K562 (cell line): ENCODE measurements at regions not wholly inside any gene's neighbourhood (a gene's known extent, or its start where the extent isn't known, plus 50 kb on each side); places are given as distances from the start of the nearest gene placed in this dataset.

Source experiments
- ATAC-seq: fragments of 200-7000 bp; cut with Tn5 transposase; 3 replicates; pipeline ENCODE4 v1.9.1; 2020; ENCODE audit warnings: moderate library complexity
- BruUV-seq: library from RNA; stranded (reverse); fragments of 400-500 nt; replicated peaks from 2 replicates; lab custom pipeline; 2021; lab: Mats Ljungman, UMichigan
- CTCF ChIA-PET: fragments of 300-600 bp; formaldehyde crosslinking; extraction: SDS; loops from one replicate; lab custom pipeline; 2021; ENCODE audit warnings: low intra/inter-chr PET ratio; lab: Yijun Ruan, JAX
- POLR2A ChIA-PET: fragments of 300-600, 350-650 bp; sonication (Branson Sonifier 250); formaldehyde crosslinking; extraction: SDS; loops from one replicate; lab custom pipeline; 2021; ENCODE audit warnings: antibody characterized with exemption, inconsistent platforms; lab: Yijun Ruan, JAX
- DNase-seq, 4 experiments: peaks; one replicate each; pipeline versions ENCODE4 v3.0.0 to v3.0.0-alpha.2; 2011 to 2018; ENCODE audit warnings: low spot score in 3 of 4, mixed read lengths in 3 of 4; ENCODE audit errors: extremely low read depth in 1 of 4
- FAIRE-seq: peaks from 2 replicates; lab custom pipeline; 2011; peaks lifted over from hg19 to GRCh38; lab: Jason Lieb, UNC
- H2AFZ ChIP-seq: 2 replicates; pipeline ENCODE4 v1.6.0; 2011; ENCODE audit warnings: low read depth, low read length, control low read depth, inconsistent platforms
- H3K27ac ChIP-seq: fragments of 200-600 bp; 3 replicates; pipeline ENCODE4 v1.8.0; 2011; ENCODE audit warnings: low read depth, mild to moderate bottlenecking, control low read depth, inconsistent platforms, low read length, moderate library complexity, mixed read lengths; ENCODE audit errors: extremely low read depth
- H3K27me3 ChIP-seq, 2 experiments: fragments of 300-600 bp in 1 of 2; 2 replicates in 1 of 2; 3 replicates in 1 of 2; pipeline versions ENCODE4 v1.6.0 to v1.8.0; 2011; ENCODE audit warnings: inconsistent platforms in 2 of 2, low read length in 2 of 2, mild to moderate bottlenecking in 1 of 2, mixed read lengths in 1 of 2, moderate library complexity in 1 of 2; ENCODE audit not compliant: control insufficient read depth in 2 of 2, insufficient read depth in 2 of 2
- H3K36me3 ChIP-seq: fragments of 300-600 bp; 3 replicates; pipeline ENCODE4 v1.8.0; 2011; ENCODE audit warnings: mild to moderate bottlenecking, low read length, inconsistent platforms; ENCODE audit not compliant: control insufficient read depth, insufficient read depth
- H3K4me1 ChIP-seq, 2 experiments: fragments of 200-600 bp in 1 of 2; replicated peaks in 1 of 2; 2 replicates in 1 of 2; 3 replicates in 1 of 2; pipeline versions ENCODE4 v1.5.1 to v1.8.0; 2011; ENCODE audit warnings: inconsistent platforms in 2 of 2, low read length in 2 of 2, mild to moderate bottlenecking in 1 of 2, mixed read lengths in 1 of 2, moderate library complexity in 1 of 2; ENCODE audit not compliant: control insufficient read depth in 2 of 2, insufficient read depth in 2 of 2
- H3K4me2 ChIP-seq: 2 replicates; pipeline ENCODE4 v1.6.1; 2011; ENCODE audit warnings: low read length, control low read depth, inconsistent platforms, mixed read lengths; ENCODE audit not compliant: insufficient read depth
- H3K4me3 ChIP-seq: fragments of 200-600 bp; sonication (generic), shearing (Covaris generic); 2 replicates; pipeline ENCODE4 v1.5.1; 2016; ENCODE audit warnings: control low read depth, inconsistent platforms
- H3K79me2 ChIP-seq: fragments of 200-600 bp; 3 replicates; pipeline ENCODE4 v1.8.0; 2011; ENCODE audit warnings: low read length, inconsistent platforms; ENCODE audit not compliant: control insufficient read depth, insufficient read depth
- H3K9ac ChIP-seq, 2 experiments: 2 replicates each; pipeline versions ENCODE4 v1.6.0 to v1.6.1; 2011; ENCODE audit warnings: low read depth in 2 of 2, low read length in 2 of 2, control low read depth in 1 of 2, inconsistent platforms in 1 of 2, mild to moderate bottlenecking in 1 of 2, mixed read lengths in 1 of 2; ENCODE audit not compliant: insufficient read depth in 1 of 2
- H3K9me1 ChIP-seq: one replicate; pipeline ENCODE4 v1.6.0; 2011; ENCODE audit warnings: inconsistent platforms, mild to moderate bottlenecking, low read length, moderate library complexity; ENCODE audit not compliant: control insufficient read depth, insufficient read depth
- H3K9me3 ChIP-seq: replicated peaks from 2 replicates; pipeline ENCODE4 v1.5.1; 2011; ENCODE audit warnings: low read depth, low read length, inconsistent platforms; ENCODE audit not compliant: control insufficient read depth, insufficient read depth
- H4K20me1 ChIP-seq: replicated peaks from 2 replicates; pipeline ENCODE4 v1.6.1; 2011; ENCODE audit warnings: low read length, inconsistent platforms, mixed read lengths; ENCODE audit not compliant: control insufficient read depth, insufficient read depth
- CBFB ChIP-seq: sonication (generic); formaldehyde crosslinking; IDR thresholded peaks from 2 replicates; pipeline ENCODE4 v1.4.0; 2020; ENCODE audit warnings: mild to moderate bottlenecking, missing genetic modification reagents
- CREB1 ChIP-seq, 2 experiments: sonication (generic) in 1 of 2; formaldehyde crosslinking in 1 of 2; IDR thresholded peaks; 2 replicates each; pipeline versions ENCODE4 v1.6.1 to v1.8.0; 2012 to 2022; ENCODE audit warnings: inconsistent platforms in 1 of 2, mild to moderate bottlenecking in 1 of 2, missing genetic modification reagents in 1 of 2, moderate library complexity in 1 of 2
- MYBL2 ChIP-seq, 2 experiments: fragments of 450-650 bp in 1 of 2; sonication (generic) in 1 of 2; formaldehyde crosslinking in 1 of 2; IDR thresholded peaks; 2 replicates each; pipeline versions ENCODE4 v1.6.1 to v1.8.1; 2017 to 2022; ENCODE audit warnings: borderline replicate concordance in 1 of 2, inconsistent platforms in 1 of 2, low read depth in 1 of 2, mild to moderate bottlenecking in 1 of 2, missing genetic modification reagents in 1 of 2, moderate library complexity in 1 of 2
- OTX1 ChIP-seq: fragments of 450-650 bp; formaldehyde crosslinking; IDR thresholded peaks from 2 replicates; pipeline ENCODE4 v1.4.0; 2022; ENCODE audit warnings: mild to moderate bottlenecking
- RBM17 ChIP-seq: fragments of 200-400 bp; formaldehyde crosslinking; IDR thresholded peaks from 2 replicates; pipeline ENCODE4 v1.6.1; 2017; ENCODE audit warnings: low read depth, mild to moderate bottlenecking, low read length, borderline replicate concordance
- ZNF644 ChIP-seq: fragments of 200-800 bp; sonication (Bioruptor generic); IDR thresholded peaks from 2 replicates; pipeline ENCODE4 v1.6.1; 2016; ENCODE audit warnings: low read depth, missing genetic modification characterization, missing compliant biosample characterization
- WGBS: fragments of 100-300 bp; shearing (Covaris generic); methylation state at CpG from one replicate; pipeline ENCODE4 v1.1.6; 2016; ENCODE audit warnings: low coverage, mixed read lengths; ENCODE audit not compliant: insufficient coverage; ENCODE audit errors: missing lambda C conversion rate; 5-methylcytosine and 5-hydroxymethylcytosine counted together
- in situ Hi-C: fragments of 300-500 bp; cut with MboI; formaldehyde crosslinking; loops from 4 replicates; pipeline ENCODE4 v1.15.0; 2018; ENCODE audit warnings: inconsistent platforms, mixed read lengths
- intact Hi-C: fragments of 100-400 bp; cut with micrococcal nuclease; formaldehyde crosslinking; loops from 2 replicates; pipeline ENCODE4 v1.14.2; 2022
- TF ChIP-seq, protein P1 (sequence below): fragments of 250-450 bp; sonication (Bioruptor Pico); IDR thresholded peaks from 2 replicates; pipeline ENCODE4 v1.5.0; 2021; ENCODE audit warnings: mild to moderate bottlenecking, borderline replicate concordance
- TF ChIP-seq, protein P2 (sequence below): fragments of 450-650 bp; formaldehyde crosslinking; IDR thresholded peaks from 2 replicates; pipeline ENCODE4 v1.4.0; 2020; ENCODE audit warnings: mild to moderate bottlenecking, mixed read lengths

- in situ Hi-C loops (no loop called here), intact Hi-C loops (no loop called here)
- no peak overlapping the region for H3K4me2 ChIP-seq
- DNase-seq (no peak), ATAC-seq (no peak), FAIRE-seq (no peak)
- no peaks in the 10 kb centered on the region for H3K9me3 ChIP-seq
- H3K27ac ChIP-seq, result no peak overlapping the region
- no peak overlapping the region for H3K4me3 ChIP-seq
- H3K9me1 ChIP-seq, result no peaks in the 10 kb centered on the region
- no peaks in the 10 kb centered on the region for H4K20me1 ChIP-seq
- WGBS, result 0% methylated on average over 3 of the region's 3 CpGs
- H3K27me3 ChIP-seq, result no peaks in the 10 kb centered on the region
- POLR2A ChIA-PET, result no interaction called here
- CTCF ChIA-PET, result no interaction called here
- no peaks in the 10 kb centered on the region for H3K36me3 ChIP-seq
- H3K79me2 ChIP-seq, result no peaks in the 10 kb centered on the region
- H3K9ac ChIP-seq, result no peak overlapping the region
- BruUV-seq, result no TSS peak
- no peaks in the 10 kb centered on the region for H3K4me1 ChIP-seq
- no peak overlapping the region for H2AFZ ChIP-seq
- TF ChIP-seq, protein P1, sequence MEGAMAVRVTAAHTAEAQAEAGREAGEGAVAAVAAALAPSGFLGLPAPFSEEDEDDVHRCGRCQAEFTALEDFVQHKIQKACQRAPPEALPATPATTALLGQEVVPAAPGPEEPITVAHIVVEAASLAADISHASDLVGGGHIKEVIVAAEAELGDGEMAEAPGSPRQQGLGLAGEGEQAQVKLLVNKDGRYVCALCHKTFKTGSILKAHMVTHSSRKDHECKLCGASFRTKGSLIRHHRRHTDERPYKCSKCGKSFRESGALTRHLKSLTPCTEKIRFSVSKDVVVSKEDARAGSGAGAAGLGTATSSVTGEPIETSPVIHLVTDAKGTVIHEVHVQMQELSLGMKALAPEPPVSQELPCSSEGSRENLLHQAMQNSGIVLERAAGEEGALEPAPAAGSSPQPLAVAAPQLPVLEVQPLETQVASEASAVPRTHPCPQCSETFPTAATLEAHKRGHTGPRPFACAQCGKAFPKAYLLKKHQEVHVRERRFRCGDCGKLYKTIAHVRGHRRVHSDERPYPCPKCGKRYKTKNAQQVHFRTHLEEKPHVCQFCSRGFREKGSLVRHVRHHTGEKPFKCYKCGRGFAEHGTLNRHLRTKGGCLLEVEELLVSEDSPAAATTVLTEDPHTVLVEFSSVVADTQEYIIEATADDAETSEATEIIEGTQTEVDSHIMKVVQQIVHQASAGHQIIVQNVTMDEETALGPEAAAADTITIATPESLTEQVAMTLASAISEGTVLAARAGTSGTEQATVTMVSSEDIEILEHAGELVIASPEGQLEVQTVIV, result no peak
- TF ChIP-seq ZNF644 (tag), result no peak
- no peak for TF ChIP-seq RBM17
- TF ChIP-seq, protein P2, sequence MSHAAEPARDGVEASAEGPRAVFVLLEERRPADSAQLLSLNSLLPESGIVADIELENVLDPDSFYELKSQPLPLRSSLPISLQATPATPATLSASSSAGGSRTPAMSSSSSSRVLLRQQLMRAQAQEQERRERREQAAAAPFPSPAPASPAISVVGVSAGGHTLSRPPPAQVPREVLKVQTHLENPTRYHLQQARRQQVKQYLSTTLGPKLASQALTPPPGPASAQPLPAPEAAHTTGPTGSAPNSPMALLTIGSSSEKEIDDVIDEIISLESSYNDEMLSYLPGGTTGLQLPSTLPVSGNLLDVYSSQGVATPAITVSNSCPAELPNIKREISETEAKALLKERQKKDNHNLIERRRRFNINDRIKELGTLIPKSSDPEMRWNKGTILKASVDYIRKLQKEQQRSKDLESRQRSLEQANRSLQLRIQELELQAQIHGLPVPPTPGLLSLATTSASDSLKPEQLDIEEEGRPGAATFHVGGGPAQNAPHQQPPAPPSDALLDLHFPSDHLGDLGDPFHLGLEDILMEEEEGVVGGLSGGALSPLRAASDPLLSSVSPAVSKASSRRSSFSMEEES (CRISPR knock-in tag), result no peak
- TF ChIP-seq CBFB (CRISPR knock-in tag), result no peak
- TF ChIP-seq CREB1 (IDR thresholded peaks at IDR 0.05), result no peak
- no peak for TF ChIP-seq CREB1 (CRISPR knock-in tag; IDR thresholded peaks at IDR 0.05)
- TF ChIP-seq MYBL2 (IDR thresholded peaks at IDR 0.05; ENCODE audit: low read depth), result no peak
- TF ChIP-seq MYBL2 (CRISPR knock-in tag; IDR thresholded peaks at IDR 0.05; ENCODE audit: borderline replicate concordance), result no peak
- TF ChIP-seq OTX1 (CRISPR knock-in tag), result no peak
- TF ChIP-seq, all 486 proteins: peak for 0
These were observed 492.6 kb downstream of the RFC3 start for GRCh38 chr13:34310539-34310938.
